ENCODE measurements at regions not wholly inside any gene's neighbourhood (a gene's known extent, or its start where the extent isn't known, plus 50 kb on each side); places are given as distances from the start of the nearest gene placed in this dataset.

DNA sequence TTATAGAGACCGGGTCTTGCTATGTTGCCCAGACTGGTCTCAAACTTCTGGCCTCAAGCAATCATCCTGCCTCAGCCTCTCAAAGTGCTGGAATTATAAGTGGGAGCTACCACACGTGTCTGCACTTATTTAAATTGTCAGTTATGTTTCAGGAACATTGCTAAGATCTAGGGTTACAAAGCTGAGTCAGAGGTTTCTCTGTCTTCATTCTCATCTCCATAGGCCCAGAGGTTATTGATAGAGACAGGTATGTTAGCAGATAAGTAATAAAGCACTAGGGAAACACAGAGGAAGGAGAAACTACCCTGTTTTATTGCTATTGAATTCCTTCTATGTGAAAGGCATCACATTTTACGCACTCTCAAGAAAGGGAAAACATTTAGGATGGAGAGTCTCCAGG lies 214.1 kb downstream of the REEP3 start:
- Histone ChIP-seq H3K27me3 (no peaks in the 10 kb centered on the region), H3K4me3 (no peak overlapping the region), H3K4me1 (no peaks in the 10 kb centered on the region), H3K27ac (no peak overlapping the region), H3K36me3 (no peaks in the 10 kb centered on the region), H3K9me3 (no peaks in the 10 kb centered on the region)
- no peak for DNase-seq
- no peak for TF ChIP-seq POLR2A (IDR thresholded peaks at IDR 0.05)

DNA sequence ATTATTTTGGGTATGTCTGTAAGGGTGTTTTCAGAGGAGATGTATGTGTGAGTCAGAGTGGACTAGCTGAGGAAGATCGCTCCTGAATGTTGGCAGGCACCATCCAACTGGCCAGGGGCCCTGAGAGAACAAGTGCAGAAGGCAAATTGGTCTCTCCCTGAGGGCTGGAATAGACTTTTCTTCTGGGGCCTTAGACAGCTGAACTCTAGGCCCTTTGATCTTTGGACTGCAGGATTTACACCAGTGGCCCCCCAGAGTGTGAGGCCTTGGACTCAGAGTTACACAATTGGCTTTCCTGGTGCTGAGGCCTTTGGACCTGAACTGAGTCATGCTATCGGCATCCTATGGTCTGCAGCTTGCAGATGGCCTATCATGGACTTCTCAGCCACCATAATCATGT lies 217.2 kb downstream of the REEP3 start:
- peak in 2 of 3 donors; percentile 69 to 82 for DNase-seq
- Histone ChIP-seq H3K9me3 (no peaks in the 10 kb centered on the region), H3K27ac (peak overlapping the region in 1 of 4 donors; percentile 6), H3K4me1 (no peaks in the 10 kb centered on the region), H3K4me3 (no peak overlapping the region), H3K27me3 (no peaks in the 10 kb centered on the region), H3K36me3 (no peaks in the 10 kb centered on the region)
- TF ChIP-seq POLR2A (IDR thresholded peaks at IDR 0.05), result no peak
- TF ChIP-seq, protein P1, sequence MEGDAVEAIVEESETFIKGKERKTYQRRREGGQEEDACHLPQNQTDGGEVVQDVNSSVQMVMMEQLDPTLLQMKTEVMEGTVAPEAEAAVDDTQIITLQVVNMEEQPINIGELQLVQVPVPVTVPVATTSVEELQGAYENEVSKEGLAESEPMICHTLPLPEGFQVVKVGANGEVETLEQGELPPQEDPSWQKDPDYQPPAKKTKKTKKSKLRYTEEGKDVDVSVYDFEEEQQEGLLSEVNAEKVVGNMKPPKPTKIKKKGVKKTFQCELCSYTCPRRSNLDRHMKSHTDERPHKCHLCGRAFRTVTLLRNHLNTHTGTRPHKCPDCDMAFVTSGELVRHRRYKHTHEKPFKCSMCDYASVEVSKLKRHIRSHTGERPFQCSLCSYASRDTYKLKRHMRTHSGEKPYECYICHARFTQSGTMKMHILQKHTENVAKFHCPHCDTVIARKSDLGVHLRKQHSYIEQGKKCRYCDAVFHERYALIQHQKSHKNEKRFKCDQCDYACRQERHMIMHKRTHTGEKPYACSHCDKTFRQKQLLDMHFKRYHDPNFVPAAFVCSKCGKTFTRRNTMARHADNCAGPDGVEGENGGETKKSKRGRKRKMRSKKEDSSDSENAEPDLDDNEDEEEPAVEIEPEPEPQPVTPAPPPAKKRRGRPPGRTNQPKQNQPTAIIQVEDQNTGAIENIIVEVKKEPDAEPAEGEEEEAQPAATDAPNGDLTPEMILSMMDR (IDR thresholded peaks at IDR 0.05), result no peak

DNA sequence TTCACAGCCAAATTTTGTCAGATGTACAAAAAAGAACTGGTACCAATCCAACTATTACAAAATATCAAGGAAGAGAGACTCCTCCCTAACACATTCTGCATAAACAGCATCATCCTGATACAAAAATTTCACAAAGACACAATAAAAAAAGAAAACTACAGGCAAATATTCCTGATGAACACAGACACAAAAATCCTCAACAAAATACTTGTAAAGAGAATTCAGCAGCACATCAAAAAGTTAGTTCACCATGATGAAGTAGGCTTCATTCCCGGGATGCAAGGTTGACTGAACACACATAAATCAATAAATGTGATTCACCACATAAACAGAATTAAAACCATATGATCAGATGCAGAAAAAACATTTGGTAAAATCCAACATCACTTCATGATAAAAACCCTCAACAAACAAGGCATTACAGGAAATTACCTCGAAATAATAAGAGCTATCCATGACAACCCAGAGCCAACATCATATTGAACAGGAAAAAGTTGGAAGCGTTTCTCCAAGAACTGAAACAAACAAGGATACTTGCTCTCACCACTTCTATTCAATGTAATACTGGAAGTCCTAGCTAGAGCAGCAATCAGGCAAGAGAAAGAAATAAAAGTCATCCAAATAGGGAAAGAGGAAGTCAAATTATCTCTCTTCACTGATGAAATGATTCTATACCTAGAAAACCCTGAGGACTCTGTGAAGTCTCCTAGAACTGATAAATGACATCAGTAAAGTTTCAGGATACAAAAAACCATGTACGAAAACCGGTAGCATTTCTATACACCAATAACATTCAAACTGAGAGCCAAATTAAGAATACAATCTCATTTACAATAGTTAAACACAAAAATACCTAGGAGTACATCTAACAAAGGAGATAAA lies 223.1 kb downstream of the REEP3 start:
- Histone ChIP-seq H3K27me3 (no peaks in the 10 kb centered on the region), H3K4me3 (no peak overlapping the region), H3K36me3 (no peaks in the 10 kb centered on the region), H3K27ac (no peak overlapping the region), H3K9me3 (no peaks in the 10 kb centered on the region), H3K4me1 (no peaks in the 10 kb centered on the region)
- no peak for DNase-seq
- no peak for TF ChIP-seq POLR2A (IDR thresholded peaks at IDR 0.05)
- TF ChIP-seq, protein P1 (IDR thresholded peaks at IDR 0.05), result no peak

DNA sequence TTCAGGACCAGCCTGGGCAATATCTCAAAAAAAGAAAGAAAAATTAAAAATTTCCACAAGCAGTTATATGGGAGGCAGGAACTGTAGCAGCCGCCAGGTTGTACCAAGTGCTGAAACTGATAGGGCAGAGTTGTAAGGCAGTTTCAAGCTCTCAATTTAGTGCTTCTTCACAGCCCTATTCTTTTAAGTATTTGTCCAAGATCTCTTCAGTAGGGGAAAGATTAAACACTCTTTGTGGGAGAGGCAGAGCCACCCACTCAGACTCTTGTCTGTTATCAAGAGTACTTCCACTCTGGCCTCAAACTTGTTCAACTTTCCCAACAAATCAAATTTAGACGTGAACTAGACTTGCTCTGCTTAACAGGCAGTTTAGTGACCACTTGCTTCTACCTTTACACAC lies 228.7 kb downstream of the REEP3 start:
- Histone ChIP-seq H3K4me1 (no peaks in the 10 kb centered on the region), H3K27ac (no peak overlapping the region), H3K9me3 (no peaks in the 10 kb centered on the region), H3K4me3 (no peak overlapping the region), H3K27me3 (no peaks in the 10 kb centered on the region), H3K36me3 (no peaks in the 10 kb centered on the region)
- TF ChIP-seq POLR2A (IDR thresholded peaks at IDR 0.05), result no peak
- TF ChIP-seq, protein P1 (IDR thresholded peaks at IDR 0.05), result no peak
- no peak for DNase-seq

DNA sequence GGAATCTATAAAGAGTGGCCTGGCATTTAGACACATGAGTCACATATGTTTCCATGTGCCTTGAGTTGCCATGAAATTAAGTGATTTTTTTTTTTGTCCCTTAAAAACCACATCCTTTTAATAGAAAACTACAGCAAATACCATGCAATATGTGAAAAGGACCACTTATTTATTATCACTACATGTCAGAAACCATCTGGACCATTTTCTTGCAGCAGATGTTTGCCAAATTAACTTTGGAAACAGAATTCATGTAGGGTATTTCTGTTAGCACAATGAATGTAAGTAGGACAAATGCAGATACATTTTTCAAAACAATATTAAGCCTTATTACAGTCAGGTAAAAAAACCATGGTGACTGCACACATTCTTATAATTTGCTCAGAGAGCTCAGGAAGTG lies 230.6 kb downstream of the REEP3 start:
- no peak overlapping the region for H3K27ac ChIP-seq
- H3K36me3 ChIP-seq, result no peaks in the 10 kb centered on the region
- H3K27me3 ChIP-seq, result no peaks in the 10 kb centered on the region
- TF ChIP-seq, protein P1 (IDR thresholded peaks at IDR 0.05), result no peak
- no peak for TF ChIP-seq POLR2A (IDR thresholded peaks at IDR 0.05)
- H3K4me1 ChIP-seq, result no peaks in the 10 kb centered on the region
- no peak for DNase-seq
- no peak overlapping the region for H3K4me3 ChIP-seq
- no peaks in the 10 kb centered on the region for H3K9me3 ChIP-seq

DNA sequence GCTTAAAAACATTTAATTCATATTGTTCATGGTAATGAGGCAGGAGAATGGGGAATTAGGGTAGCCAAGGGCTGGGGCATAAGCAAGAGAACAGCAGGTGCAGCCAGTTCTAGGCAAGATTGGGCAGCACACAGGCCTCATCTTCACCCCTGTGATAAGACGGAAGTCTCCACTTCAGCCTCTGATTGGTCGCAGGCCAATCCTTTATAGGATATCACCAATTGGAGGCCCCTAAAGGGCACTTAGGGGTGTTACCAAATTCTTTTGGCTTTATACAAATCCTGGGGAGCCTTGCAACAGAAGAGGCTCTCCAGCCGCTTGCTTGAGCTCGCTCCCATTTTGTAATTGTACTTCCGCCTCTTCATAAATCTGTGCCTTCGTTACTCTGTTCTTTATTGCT lies 231.1 kb downstream of the REEP3 start:
- Histone ChIP-seq H3K9me3 (no peaks in the 10 kb centered on the region), H3K36me3 (no peaks in the 10 kb centered on the region), H3K4me3 (no peak overlapping the region), H3K27ac (no peak overlapping the region), H3K27me3 (no peaks in the 10 kb centered on the region), H3K4me1 (no peaks in the 10 kb centered on the region)
- DNase-seq, result no peak
- TF ChIP-seq, protein P1 (IDR thresholded peaks at IDR 0.05), result no peak
- TF ChIP-seq POLR2A (IDR thresholded peaks at IDR 0.05), result no peak

Measured in Peyer's patch (tissue), 4 donors.